ENCODE measurements at regions not wholly inside any gene's neighbourhood (a gene's known extent, or its start where the extent isn't known, plus 50 kb on each side); places are given as distances from the start of the nearest gene placed in this dataset.
"Not testable (repeated sequence)": the region's sequence is repeated elsewhere in the genome, so short reads cannot be mapped to it uniquely, and the experiment has no call there.

DNA sequence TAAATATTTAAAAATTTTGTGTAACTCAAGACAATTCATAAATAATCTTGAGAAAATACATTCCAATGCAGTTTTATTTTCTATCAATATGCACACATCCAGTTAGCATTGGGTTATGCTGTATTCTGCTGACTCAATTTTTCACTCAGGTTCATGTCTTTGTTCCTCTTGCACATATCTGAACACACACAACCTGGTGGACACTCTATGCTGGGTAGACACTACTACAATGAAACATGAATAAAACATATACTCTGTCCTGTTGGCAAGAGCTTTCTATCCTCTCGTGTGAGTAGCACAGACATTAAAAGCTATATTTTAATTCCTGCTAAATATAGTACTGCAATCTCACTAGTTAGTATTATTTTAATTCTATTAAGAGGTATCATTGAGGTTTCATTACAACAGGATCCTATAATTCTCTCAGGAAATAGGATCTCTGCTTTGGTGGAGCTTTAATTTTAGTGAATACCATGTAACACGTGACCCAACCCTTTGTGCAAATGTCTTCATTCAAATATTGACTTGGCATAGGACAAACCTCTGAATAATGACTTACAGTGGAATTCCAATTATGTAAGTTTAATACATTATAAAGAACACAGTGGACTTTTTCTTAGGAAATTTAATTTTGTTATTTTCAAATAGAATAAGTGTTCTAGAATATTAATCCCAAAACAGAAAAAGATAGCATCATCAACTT is 342.3 kb upstream of the TMEFF2 start:
- TF ChIP-seq POLR2A (IDR thresholded peaks at IDR 0.05) (no peak), CTCF (IDR thresholded peaks at IDR 0.05) (no peak)
- no peak overlapping the region for H3K27ac ChIP-seq
- WGBS, 2 donors = 38 to 57% methylated on average over 2 of the region's 2 CpGs

DNA sequence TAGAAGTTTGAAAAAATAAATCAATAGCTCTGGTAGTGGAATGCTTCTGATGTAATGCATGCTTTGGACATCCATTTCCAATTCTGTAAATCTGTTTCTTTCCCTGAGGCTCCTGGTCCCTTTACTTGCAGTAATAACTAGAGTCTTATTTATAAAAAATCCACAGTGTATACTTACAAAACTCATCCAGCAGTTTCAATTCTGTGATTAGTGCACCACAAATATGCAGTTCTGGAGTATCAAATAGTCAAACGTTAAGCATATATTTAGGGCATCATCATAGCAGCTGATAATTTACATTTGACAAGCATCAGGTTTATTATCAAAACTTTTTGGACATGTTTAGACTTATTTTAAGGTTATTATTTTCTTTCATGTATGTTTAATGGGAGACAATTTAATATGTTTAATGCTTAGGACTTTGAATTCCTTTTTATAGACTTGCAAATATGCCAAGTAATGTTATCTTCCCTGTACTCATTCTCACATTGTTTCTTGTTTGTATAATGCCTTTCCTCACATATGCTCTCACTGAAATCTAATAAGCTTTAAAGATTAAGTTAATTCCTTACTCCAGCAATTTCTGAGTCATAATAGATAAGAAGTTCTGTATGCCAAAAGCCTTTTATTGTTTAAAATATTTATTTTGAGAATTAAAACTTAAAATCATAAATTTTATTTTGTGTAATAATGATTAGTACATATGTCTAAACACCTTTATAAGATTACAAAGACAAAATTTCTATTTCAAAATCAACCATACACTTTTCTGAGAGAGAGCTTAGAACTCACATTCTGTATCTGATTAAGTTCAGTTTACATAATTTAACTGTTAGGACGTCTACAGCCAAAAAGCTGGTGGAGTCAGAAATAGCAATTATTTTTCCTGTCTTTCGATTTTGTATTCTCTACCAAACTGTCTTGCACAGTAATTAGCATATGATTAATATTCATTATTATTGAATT is 341.5 kb upstream of the TMEFF2 start:
- no peaks in the 10 kb centered on the region for H3K27me3 ChIP-seq
- no peak for DNase-seq
- WGBS, 2 donors = 74 to 76% methylated on average over 3 of the region's 3 CpGs
- no peak for TF ChIP-seq POLR2A (IDR thresholded peaks at IDR 0.05)
- TF ChIP-seq CTCF (IDR thresholded peaks at IDR 0.05) = no peak
- H3K4me1 ChIP-seq = no peaks in the 10 kb centered on the region
- H3K27ac ChIP-seq = no peak overlapping the region
- no peaks in the 10 kb centered on the region for H3K36me3 ChIP-seq
- intact Hi-C loops (cut with DNase I) = no loop called here
- H3K4me3 ChIP-seq (replicated peaks in 1 of 3) = no peak overlapping the region
- no peaks in the 10 kb centered on the region for H3K9me3 ChIP-seq

More for the DNA sequence above, 342.3 kb upstream of the TMEFF2 start:
- Histone ChIP-seq H3K9me3 (no peaks in the 10 kb centered on the region), H3K27me3 (no peaks in the 10 kb centered on the region), H3K36me3 (no peaks in the 10 kb centered on the region), H3K4me1 (no peaks in the 10 kb centered on the region), H3K4me3 (replicated peaks in 1 of 3) (no peak overlapping the region)
- no peak for DNase-seq
- intact Hi-C loops (cut with DNase I) = no loop called here

GRCh38 chr2:192534072-192534471 is 339.3 kb upstream of the TMEFF2 start:
- intact Hi-C loops (cut with DNase I) = no loop called here
- Histone ChIP-seq H3K4me3 (replicated peaks in 1 of 3) (no peak overlapping the region), H3K27me3 (no peaks in the 10 kb centered on the region), H3K36me3 (no peaks in the 10 kb centered on the region), H3K9me3 (no peaks in the 10 kb centered on the region), H3K27ac (no peak overlapping the region), H3K4me1 (no peaks in the 10 kb centered on the region)
- TF ChIP-seq POLR2A (IDR thresholded peaks at IDR 0.05) (no peak), CTCF (IDR thresholded peaks at IDR 0.05) (no peak)
- DNase-seq = no peak
- 93 to 94% methylated on average over 3 of the region's 3 CpGs for WGBS, 2 donors

GRCh38 chr2:192524642-192525251 is 330.0 kb upstream of the TMEFF2 start:
- H3K4me3 ChIP-seq (replicated peaks in 1 of 3); H3K4me1 ChIP-seq; H3K27me3 ChIP-seq; H3K27ac ChIP-seq; H3K36me3 ChIP-seq; DNase-seq; H3K9me3 ChIP-seq; intact Hi-C loops (cut with DNase I): not testable (repeated sequence)
- WGBS, 2 donors = 74 to 92% methylated on average over 4 to 10 of the region's 10 CpGs

DNA sequence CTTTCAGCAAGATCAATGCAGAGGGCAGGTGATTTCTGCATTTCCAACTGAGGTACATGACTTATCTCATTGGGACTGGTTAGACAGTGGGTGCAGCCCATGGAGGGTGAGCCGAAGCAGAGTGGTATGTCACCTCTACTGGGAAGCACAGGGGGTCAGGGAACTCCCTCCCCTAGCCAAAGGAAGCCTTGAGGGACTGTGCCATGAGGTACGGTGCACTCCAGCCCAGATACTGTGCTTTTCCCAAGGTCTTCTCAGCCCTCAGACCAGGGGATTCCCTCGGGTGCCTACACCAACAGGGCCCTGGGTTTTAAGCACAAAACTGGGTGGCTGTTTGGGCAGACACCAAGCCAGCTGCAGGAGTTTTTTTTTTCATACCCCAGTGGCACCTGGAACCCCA is 329.5 kb upstream of the TMEFF2 start:
- H3K27me3 ChIP-seq; H3K4me1 ChIP-seq; H3K36me3 ChIP-seq; H3K27ac ChIP-seq; intact Hi-C loops (cut with DNase I); H3K4me3 ChIP-seq (replicated peaks in 1 of 3); H3K9me3 ChIP-seq; DNase-seq: not testable (repeated sequence)
- WGBS, 2 donors = 58 to 70% methylated on average over 3 of the region's 3 CpGs
